Upper lobe of left lung (tissue), 6 donors: ENCODE measurements at regions not wholly inside any gene's neighbourhood (a gene's known extent, or its start where the extent isn't known, plus 50 kb on each side); places are given as distances from the start of the nearest gene placed in this dataset.

ENCODE experiments used
- ATAC-seq, 2 donors: fragments of 200-7000 bp; cut with Tn5 transposase; one replicate each; pipeline ENCODE4 v1.9.1; 2022; ENCODE audit warnings: mild to moderate bottlenecking in 2 of 2, moderate library complexity in 2 of 2; ENCODE audit not compliant: low FRiP score in 2 of 2
- DNase-seq, 2 donors: peaks; one replicate each; pipeline ENCODE4 v3.0.0-alpha.2; 2019 to 2020
- H3K27ac ChIP-seq, 4 donors: fragments of 200-600 bp; sonication (generic); one replicate each; pipeline ENCODE4 v1.5.1; 2016 to 2019
- H3K27me3 ChIP-seq, 4 donors: fragments of 200-600 bp; sonication (generic); one replicate each; pipeline ENCODE4 v1.5.1; 2017 to 2019
- H3K36me3 ChIP-seq, 4 donors: fragments of 200-600 bp; sonication (generic); one replicate each; pipeline ENCODE4 v1.5.1; 2016 to 2019
- H3K4me1 ChIP-seq, 4 donors: fragments of 200-600 bp; sonication (generic); one replicate each; pipeline ENCODE4 v1.5.1; 2018 to 2019
- H3K4me3 ChIP-seq, 4 donors: fragments of 200-600 bp; sonication (generic); one replicate each; pipeline ENCODE4 v1.5.1; 2017 to 2019; ENCODE audit warnings: mild to moderate bottlenecking in 2 of 4, moderate library complexity in 1 of 4
- H3K9me3 ChIP-seq, 4 donors: fragments of 200-600 bp; sonication (generic); one replicate each; pipeline ENCODE4 v1.5.1; 2018 to 2019
- CTCF ChIP-seq, 6 experiments: fragments of 450-650 bp in 4 of 6; fragments of 200-600 bp in 2 of 6; sonication (generic) in 2 of 6; IDR thresholded peaks; one replicate each; pipeline ENCODE4 v1.5.1; 2016 to 2019; ENCODE audit warnings: antibody characterized with exemption in 6 of 6
- EP300 ChIP-seq, 4 donors: sonication (generic); formaldehyde crosslinking; IDR thresholded peaks; one replicate each; pipeline ENCODE4 v1.5.1; 2017; ENCODE audit warnings: antibody characterized with exemption in 4 of 4, control low read depth in 2 of 4
- POLR2A ChIP-seq, 4 donors: fragments of 450-650 bp; IDR thresholded peaks; one replicate each; pipeline ENCODE4 v1.5.1; 2016 to 2017; ENCODE audit warnings: antibody characterized with exemption in 4 of 4, mild to moderate bottlenecking in 2 of 4
- POLR2AphosphoS5 ChIP-seq, 2 donors: sonication (generic); formaldehyde crosslinking; IDR thresholded peaks; one replicate each; pipeline ENCODE4 v1.5.1; 2017; ENCODE audit warnings: antibody characterized with exemption in 2 of 2
- WGBS, 2 donors: methylation state at CpG; one replicate each; pipeline ENCODE4 v1.1.5; 2017 to 2018; 5-methylcytosine and 5-hydroxymethylcytosine counted together
- donor health status: DM: no; HTN: no; CAD: no; lungs with moderate emphysema.
- donor health status: DM: no; HTN: yes; CAD: no; lungs with severe emphysema.

- Histone ChIP-seq H3K4me1 (peaks cover 0 to 14% (median 7%) of the 10 kb centered on the region in 4 donors), H3K36me3 (no peaks in the 10 kb centered on the region), H3K27ac (peak overlapping the region; percentile 62 to 79 (median 74)), H3K27me3 (no peaks in the 10 kb centered on the region), H3K4me3 (no peak overlapping the region), H3K9me3 (no peaks in the 10 kb centered on the region)
- ATAC-seq: peak; percentile 34 to 45
- peak in 1 of 2 donors; percentile 49 for DNase-seq
- WGBS, 2 donors: 36 to 44% methylated on average over 4 of the region's 4 CpGs
- TF ChIP-seq POLR2AphosphoS5 (IDR thresholded peaks at IDR 0.05): no peak
- no peak for TF ChIP-seq POLR2A (IDR thresholded peaks at IDR 0.05)
- TF ChIP-seq CTCF (IDR thresholded peaks at IDR 0.05): no peak
- TF ChIP-seq EP300 (IDR thresholded peaks at IDR 0.05): peak in 2 of 4 donors; percentile 56 to 60
Measured at GRCh38 chr4:10180927-10181744, 64.5 kb upstream of the WDR1 start.

GRCh38 chr4:10180603-10180926 lies 64.0 kb upstream of the WDR1 start:
- ATAC-seq: no peak
- no peak for DNase-seq
- Histone ChIP-seq H3K27ac (peak overlapping the region; percentile 26 to 79 (median 74)), H3K4me1 (peaks cover 0 to 14% (median 7%) of the 10 kb centered on the region in 4 donors), H3K27me3 (no peaks in the 10 kb centered on the region), H3K36me3 (no peaks in the 10 kb centered on the region), H3K4me3 (no peak overlapping the region), H3K9me3 (no peaks in the 10 kb centered on the region)
- WGBS, 2 donors: 57 to 77% methylated on average over 1 of the region's 1 CpG
- TF ChIP-seq POLR2AphosphoS5 (IDR thresholded peaks at IDR 0.05): no peak
- no peak for TF ChIP-seq CTCF (IDR thresholded peaks at IDR 0.05)
- no peak for TF ChIP-seq POLR2A (IDR thresholded peaks at IDR 0.05)
- TF ChIP-seq EP300 (IDR thresholded peaks at IDR 0.05): no peak

- no peak overlapping the region for H3K4me3 ChIP-seq
- H3K27ac ChIP-seq: peak overlapping the region; percentile 26 to 79 (median 74)
- 77 to 90% methylated on average over 4 of the region's 4 CpGs for WGBS, 2 donors
- no peaks in the 10 kb centered on the region for H3K27me3 ChIP-seq
- ATAC-seq (no peak), DNase-seq (no peak)
- H3K4me1 ChIP-seq: peaks cover 0 to 14% (median 7%) of the 10 kb centered on the region in 4 donors
- TF ChIP-seq EP300 (IDR thresholded peaks at IDR 0.05): no peak
- no peak for TF ChIP-seq CTCF (IDR thresholded peaks at IDR 0.05)
- TF ChIP-seq POLR2AphosphoS5 (IDR thresholded peaks at IDR 0.05): no peak
- TF ChIP-seq POLR2A (IDR thresholded peaks at IDR 0.05): no peak
- no peaks in the 10 kb centered on the region for H3K9me3 ChIP-seq
- no peaks in the 10 kb centered on the region for H3K36me3 ChIP-seq
Measured at GRCh38 chr4:10179957-10180602, 63.5 kb upstream of the WDR1 start.

GRCh38 chr4:10178763-10179162 lies 62.2 kb upstream of the WDR1 start:
- ATAC-seq: no peak
- H3K27me3 ChIP-seq: no peaks in the 10 kb centered on the region
- WGBS, 2 donors: 80 to 96% methylated on average over 5 of the region's 5 CpGs
- H3K4me3 ChIP-seq: no peak overlapping the region
- peaks cover 12 to 19% (median 16%) of the 10 kb centered on the region in 4 donors for H3K4me1 ChIP-seq
- no peak overlapping the region for H3K27ac ChIP-seq
- DNase-seq: no peak
- no peaks in the 10 kb centered on the region for H3K9me3 ChIP-seq
- no peak for TF ChIP-seq CTCF (IDR thresholded peaks at IDR 0.05)
- no peak for TF ChIP-seq POLR2A (IDR thresholded peaks at IDR 0.05)
- TF ChIP-seq POLR2AphosphoS5 (IDR thresholded peaks at IDR 0.05): no peak
- no peak for TF ChIP-seq EP300 (IDR thresholded peaks at IDR 0.05)
- H3K36me3 ChIP-seq: no peaks in the 10 kb centered on the region
